ENCODE measurements at regions not wholly inside any gene's neighbourhood (a gene's known extent, or its start where the extent isn't known, plus 50 kb on each side); places are given as distances from the start of the nearest gene placed in this dataset.
"Not testable (repeated sequence)": the region's sequence is repeated elsewhere in the genome, so short reads cannot be mapped to it uniquely, and the experiment has no call there.

- DNase-seq = no peak
These were observed 357.9 kb downstream of the BCL11B start for GRCh38 chr14:98913967-98914650.

GRCh38 chr14:98914942-98915341 lies 357.1 kb downstream of the BCL11B start:
- DNase-seq = no peak

DNA sequence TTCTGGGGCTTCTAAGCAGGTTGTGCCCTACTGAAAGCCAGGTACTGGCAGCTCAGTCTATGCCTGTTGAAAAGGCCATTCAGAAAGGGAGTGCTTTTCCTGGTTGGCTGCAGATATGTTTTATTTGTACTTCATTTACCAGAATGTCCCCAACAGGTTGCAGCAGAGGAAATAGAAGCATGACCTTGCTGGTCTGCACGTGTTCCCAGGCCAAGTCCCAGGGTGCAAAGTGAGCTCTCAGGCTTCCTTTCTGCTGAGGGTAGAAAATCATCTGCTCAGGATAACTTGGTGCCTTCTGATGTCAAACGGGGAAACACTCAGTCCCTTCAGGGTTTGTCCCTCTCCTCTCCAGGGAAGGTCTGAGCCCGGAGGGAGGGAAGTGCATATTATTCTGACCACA lies 356.4 kb downstream of the BCL11B start:
- no peak for DNase-seq

DNA sequence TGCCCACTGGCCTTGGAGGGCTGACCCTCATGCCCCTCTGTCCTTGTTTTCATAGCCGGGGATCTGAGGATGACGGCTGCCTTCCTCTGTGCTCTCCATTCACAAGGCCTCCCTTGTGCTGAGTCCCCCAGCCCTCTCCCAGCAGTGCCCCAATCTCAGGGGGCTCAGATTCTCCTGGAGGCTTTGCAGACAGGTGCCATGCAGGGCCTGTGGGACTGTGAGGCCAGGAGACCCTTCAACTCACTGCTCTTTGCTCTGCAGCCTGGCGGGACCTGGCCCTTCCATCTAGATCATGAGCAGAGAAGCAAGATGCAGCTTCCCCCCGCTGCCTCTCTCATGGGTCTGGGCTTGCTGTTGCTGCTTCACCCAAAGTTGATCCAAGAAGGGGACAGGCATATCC lies 356.0 kb downstream of the BCL11B start:
- DNase-seq = no peak

DNA sequence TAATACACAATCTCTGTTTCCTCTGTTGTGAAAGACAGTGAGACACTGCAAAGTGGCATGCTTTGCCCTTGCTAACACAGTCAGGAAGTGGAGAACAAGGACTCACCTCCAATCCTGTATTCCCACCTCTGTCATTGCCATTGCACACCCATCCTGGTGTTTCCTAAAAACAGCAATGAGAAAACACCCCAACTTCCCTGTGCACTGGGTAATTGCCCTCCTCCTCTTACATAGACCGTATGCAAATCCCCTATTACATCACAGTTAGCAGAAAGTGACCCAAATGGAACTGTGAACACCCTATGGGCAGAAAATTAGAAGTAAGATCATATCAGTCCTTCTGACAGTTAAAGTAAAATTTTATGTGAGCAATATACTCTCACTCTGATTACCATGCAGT lies 355.5 kb downstream of the BCL11B start:
- DNase-seq = no peak

DNA sequence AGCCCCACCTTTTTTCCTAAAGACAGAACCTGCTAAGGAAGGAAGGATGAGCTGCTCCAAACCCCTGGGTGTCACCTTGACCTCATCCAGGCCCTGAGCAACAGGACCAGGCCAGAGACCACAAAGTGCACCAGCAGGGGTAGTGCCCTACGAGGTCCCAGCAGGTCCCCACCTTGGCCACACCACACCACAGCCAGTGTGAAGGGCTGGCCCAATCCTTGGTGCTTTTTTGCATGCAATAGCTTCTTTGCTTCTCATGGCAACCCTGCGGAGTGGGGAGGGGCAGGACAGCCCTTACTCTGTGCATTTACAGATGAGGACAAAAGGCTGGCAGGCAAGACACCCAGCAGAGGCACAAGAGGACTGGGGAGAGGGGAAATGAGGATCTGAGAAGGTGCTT lies 352.6 kb downstream of the BCL11B start:
- DNase-seq = no peak

GRCh38 chr14:98921306-98921705 lies 350.7 kb downstream of the BCL11B start:
- DNase-seq = not testable (repeated sequence)

GRCh38 chr14:98923596-98923995 lies 348.4 kb downstream of the BCL11B start:
- DNase-seq = no peak

GRCh38 chr14:98924046-98924445 lies 348.0 kb downstream of the BCL11B start:
- DNase-seq = no peak

- DNase-seq = no peak
These were observed 346.5 kb downstream of the BCL11B start for GRCh38 chr14:98925354-98926040.

DNA sequence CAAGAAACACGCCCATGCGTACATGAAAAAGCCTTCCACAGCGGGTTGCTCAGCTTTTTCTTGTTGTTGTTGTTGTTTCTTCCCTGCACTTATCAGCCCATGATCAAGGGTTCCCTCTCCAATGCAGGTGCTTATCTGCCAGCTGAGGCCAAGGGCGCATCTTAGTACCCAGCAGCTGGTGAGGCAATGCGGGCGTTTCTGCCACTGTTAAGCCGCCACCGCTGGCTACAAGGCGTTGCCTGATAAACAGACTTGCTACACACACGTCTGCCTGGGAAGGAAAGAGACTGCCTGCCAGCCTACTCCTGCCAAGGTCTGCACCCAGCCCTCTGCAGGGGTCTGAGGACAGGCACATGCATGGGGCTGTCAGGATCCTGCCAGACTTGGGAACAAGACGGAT lies 345.9 kb downstream of the BCL11B start:
- DNase-seq = peak in 1 of 2 donors; percentile 23

- no peak for DNase-seq
These were observed 345.2 kb downstream of the BCL11B start for GRCh38 chr14:98926801-98927200.

DNA sequence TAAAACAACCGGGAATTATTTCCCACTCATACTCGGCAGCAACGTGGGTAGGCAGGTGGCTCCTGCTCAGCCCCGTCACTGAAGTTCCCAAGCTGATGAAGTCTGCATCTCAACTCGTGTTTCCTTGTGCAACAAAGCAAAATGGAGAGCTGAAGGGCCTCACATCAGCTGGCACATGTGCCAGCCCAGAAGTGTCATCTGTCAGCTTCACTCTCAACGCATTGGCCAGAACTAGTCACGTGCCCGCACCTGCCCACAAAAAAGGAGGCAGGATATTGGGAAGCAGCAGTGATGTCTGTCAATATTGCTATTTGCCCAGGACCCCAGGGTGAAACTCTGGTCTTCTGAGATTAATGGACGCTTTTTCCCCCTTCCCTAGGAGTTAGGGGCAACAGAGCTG lies 344.0 kb downstream of the BCL11B start:
- no peak for DNase-seq

DNA sequence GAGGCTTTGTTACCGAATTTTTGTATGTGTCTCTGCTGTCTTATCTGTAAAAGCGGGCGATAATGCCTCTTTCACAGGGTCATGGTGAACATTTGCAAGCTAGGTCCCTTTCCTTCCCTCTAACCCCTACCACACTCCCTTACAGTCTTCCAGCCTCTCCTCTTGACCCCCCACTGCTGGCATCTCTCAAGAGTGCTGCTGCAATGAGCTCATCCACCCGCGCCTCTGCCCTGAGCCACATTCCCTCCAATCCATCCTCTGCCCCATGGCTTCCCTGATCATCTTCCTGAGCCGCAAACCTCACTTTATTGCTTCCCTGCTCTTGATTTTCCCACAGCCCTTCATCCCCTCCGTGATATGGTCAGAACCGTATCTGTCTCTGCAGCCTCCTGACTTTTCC lies 343.6 kb downstream of the BCL11B start:
- DNase-seq = no peak

- DNase-seq = no peak
These were observed 340.9 kb downstream of the BCL11B start for GRCh38 chr14:98931126-98931525.

GRCh38 chr14:98931911-98932310 lies 340.1 kb downstream of the BCL11B start:
- DNase-seq = peak; percentile 55 to 57

- no peak for DNase-seq
These were observed 339.3 kb downstream of the BCL11B start for GRCh38 chr14:98932431-98933325.

DNA sequence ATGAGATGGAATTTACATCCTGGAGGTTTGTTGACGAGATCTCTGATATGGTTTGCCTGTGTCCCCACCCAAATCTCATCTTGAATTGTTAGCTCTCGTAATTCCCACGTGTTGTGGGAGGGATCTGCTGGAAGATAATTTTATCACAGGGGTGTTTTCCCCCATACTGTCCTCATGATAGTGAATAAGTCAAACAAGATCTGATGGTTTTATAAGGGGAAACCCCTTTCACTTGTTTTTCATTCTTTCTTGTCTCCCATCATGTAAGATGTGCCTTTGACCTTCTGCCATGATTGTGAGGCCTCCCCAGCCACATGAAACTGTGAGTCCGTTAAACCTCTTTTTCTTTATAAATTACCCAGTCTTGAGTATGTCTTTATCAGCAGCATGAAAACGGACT lies 337.4 kb downstream of the BCL11B start:
- DNase-seq = not testable (repeated sequence)

GRCh38 chr14:98935921-98936320 lies 336.1 kb downstream of the BCL11B start:
- DNase-seq = no peak

DNA sequence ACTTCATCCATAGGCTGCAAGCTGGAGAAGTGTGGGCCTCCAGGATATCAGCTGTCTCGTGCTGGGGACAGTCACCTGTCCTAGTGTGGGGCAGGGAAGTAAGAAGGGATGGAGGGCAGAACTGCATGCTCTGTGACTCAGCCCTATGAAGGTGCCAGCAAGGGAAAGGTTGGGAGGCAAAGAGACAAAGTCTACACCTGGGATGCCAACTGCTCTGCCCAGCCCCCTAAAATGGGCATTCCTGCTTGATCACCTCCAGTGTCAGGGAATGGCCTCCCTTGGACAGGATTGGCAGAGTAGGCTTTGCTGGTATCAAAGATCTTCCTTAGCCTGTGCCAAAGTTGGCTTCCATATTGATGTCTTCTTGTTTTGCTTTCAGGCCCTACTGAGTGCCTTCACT lies 335.0 kb downstream of the BCL11B start:
- DNase-seq = no peak

DNA sequence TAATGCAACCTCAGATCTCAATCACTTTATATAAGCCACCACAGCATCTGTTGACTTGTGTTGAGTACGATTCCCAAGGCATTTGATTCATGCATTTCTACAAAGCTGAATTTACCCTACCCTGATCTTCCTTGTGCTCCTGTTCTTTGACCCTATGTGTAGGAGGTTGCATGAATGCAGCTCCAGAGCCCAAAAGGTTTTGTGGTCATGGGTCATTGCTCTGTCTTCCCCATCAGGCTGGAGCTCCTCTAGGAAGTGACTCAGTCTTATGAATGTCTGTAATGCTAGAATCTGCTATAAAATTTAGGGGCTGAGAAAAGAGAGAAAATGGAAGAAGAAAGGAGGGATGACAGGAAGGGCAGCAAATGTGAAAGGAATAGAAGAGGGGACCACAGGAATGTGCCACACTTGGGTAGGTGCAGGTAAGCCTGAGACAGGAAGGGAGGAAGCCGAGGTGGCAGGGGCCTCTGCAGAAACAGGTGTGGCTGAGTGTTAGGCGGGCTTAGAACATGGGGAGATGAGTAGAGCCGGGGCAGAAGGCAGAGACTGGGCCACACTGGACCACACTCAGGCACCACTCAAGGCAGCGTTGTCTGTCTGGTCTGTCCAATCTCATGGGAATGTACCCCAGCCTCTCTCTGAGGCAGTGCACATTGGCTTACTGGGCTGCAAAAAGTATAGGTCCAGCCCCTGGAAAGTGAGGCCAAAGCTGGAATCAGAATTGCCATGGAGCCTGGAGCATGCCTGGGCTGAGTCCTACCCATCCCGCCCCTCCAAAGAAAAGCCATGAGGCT lies 334.1 kb downstream of the BCL11B start:
- no peak for DNase-seq

GRCh38 chr14:98940693-98941437 lies 331.1 kb downstream of the BCL11B start:
- no peak for DNase-seq
